Spleen (tissue), 7 donors: ENCODE measurements at regions not wholly inside any gene's neighbourhood (a gene's known extent, or its start where the extent isn't known, plus 50 kb on each side); places are given as distances from the start of the nearest gene placed in this dataset.

Experiments used
- POLR2A ChIP-seq, 3 donors: fragments of 450-650 bp; IDR thresholded peaks; one replicate each; pipeline ENCODE4 v1.5.1; 2017; ENCODE audit warnings: antibody characterized with exemption in 3 of 3, mild to moderate bottlenecking in 1 of 3
- TF ChIP-seq, protein P1 (sequence below), 11 experiments: fragments of 200-600 bp in 7 of 11; fragments of 450-650 bp in 4 of 11; sonication (generic) in 4 of 11; IDR thresholded peaks in 8 of 11; conservative IDR thresholded peaks in 3 of 11; 1 replicate in 7 of 11; 2 replicates in 4 of 11; pipeline versions ENCODE4 v1.4.0 to v1.8.0; 2016 to 2021; ENCODE audit warnings: antibody characterized with exemption in 11 of 11, inconsistent platforms in 4 of 11, mild to moderate bottlenecking in 1 of 11
- donor health status: DM: no; HTN: no; CAD: no; lungs with moderate emphysema.
- donor health status: DM: no; HTN: no; CAD: no.
- donor health status: DM: no; HTN: no; CAD: no.

GRCh38 chr19:46919324-46919723, 58.5 kb downstream of the ARHGAP35 start:
- TF ChIP-seq, protein P1, sequence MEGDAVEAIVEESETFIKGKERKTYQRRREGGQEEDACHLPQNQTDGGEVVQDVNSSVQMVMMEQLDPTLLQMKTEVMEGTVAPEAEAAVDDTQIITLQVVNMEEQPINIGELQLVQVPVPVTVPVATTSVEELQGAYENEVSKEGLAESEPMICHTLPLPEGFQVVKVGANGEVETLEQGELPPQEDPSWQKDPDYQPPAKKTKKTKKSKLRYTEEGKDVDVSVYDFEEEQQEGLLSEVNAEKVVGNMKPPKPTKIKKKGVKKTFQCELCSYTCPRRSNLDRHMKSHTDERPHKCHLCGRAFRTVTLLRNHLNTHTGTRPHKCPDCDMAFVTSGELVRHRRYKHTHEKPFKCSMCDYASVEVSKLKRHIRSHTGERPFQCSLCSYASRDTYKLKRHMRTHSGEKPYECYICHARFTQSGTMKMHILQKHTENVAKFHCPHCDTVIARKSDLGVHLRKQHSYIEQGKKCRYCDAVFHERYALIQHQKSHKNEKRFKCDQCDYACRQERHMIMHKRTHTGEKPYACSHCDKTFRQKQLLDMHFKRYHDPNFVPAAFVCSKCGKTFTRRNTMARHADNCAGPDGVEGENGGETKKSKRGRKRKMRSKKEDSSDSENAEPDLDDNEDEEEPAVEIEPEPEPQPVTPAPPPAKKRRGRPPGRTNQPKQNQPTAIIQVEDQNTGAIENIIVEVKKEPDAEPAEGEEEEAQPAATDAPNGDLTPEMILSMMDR (IDR thresholded peaks at IDR 0.05 in 8 of 11, conservative IDR thresholded peaks at IDR 0.05 in 3 of 11), result no peak
- TF ChIP-seq POLR2A (IDR thresholded peaks at IDR 0.05), result no peak
